ENCODE measurements at regions not wholly inside any gene's neighbourhood (a gene's known extent, or its start where the extent isn't known, plus 50 kb on each side); places are given as distances from the start of the nearest gene placed in this dataset.

GRCh38 chr2:64379186-64379585 lies 74.8 kb upstream of the LGALSL start:
- Histone ChIP-seq H3K4me2 (ENCODE audit: low read length, poor library complexity, severe bottlenecking) (no peak overlapping the region), H3K27ac (ENCODE audit: low read length, poor library complexity, severe bottlenecking) (no peak overlapping the region), H3K27me3 (ENCODE audit: control insufficient read depth in 1 of 2, insufficient read depth in 1 of 2, low read length in 2 of 2) (peaks cover 21 to 37% of the 10 kb centered on the region in 2 experiments), H2BK5ac (ENCODE audit: low read depth, low read length, poor library complexity, severe bottlenecking) (no peak overlapping the region), H3K9ac (ENCODE audit: low read length) (no peak overlapping the region), H3K79me1 (replicated peaks; ENCODE audit: low read length, poor library complexity, severe bottlenecking) (no peaks in the 10 kb centered on the region), H3K18ac (ENCODE audit: low read depth in 1 of 2, low read length in 2 of 2) (no peak overlapping the region), H3K4ac (ENCODE audit: low read depth in 1 of 2, low read length in 2 of 2) (no peak overlapping the region), H3K14ac (ENCODE audit: low read length in 2 of 2) (peak overlapping the region in 1 of 2 experiments; percentile 69), H2BK120ac (ENCODE audit: low read depth, low read length) (no peak overlapping the region), H2BK12ac (ENCODE audit: low read length in 2 of 2) (no peak overlapping the region), H3K36me3 (ENCODE audit: control insufficient read depth in 1 of 2, insufficient read depth in 2 of 2, low read depth in 1 of 2, low read length in 2 of 2) (no peaks in the 10 kb centered on the region), H3K23ac (ENCODE audit: low read length in 2 of 2) (no peak overlapping the region), H3K4me1 (ENCODE audit: control insufficient read depth, insufficient read depth, low read depth, low read length) (no peaks in the 10 kb centered on the region), H4K8ac (ENCODE audit: low read length) (no peak overlapping the region), H3K4me3 (ENCODE audit: insufficient read depth in 1 of 2, low read depth in 1 of 2, low read length in 2 of 2) (no peak overlapping the region), H2AK5ac (ENCODE audit: low read length, severe bottlenecking) (no peak overlapping the region), H4K91ac (ENCODE audit: low read length) (no peak overlapping the region), H2AFZ (ENCODE audit: low read depth, low read length) (no peak overlapping the region), H3K9me3 (ENCODE audit: control insufficient read depth, low read length) (no peaks in the 10 kb centered on the region), H2BK15ac (ENCODE audit: low read depth, poor library complexity, severe bottlenecking) (no peak overlapping the region)
- WGBS: 96% methylated on average over 7 of the region's 7 CpGs
- no peak for DNase-seq

GRCh38 chr2:64380853-64381527 lies 73.0 kb upstream of the LGALSL start:
- no peak for DNase-seq
- 66% methylated on average over 4 of the region's 4 CpGs for WGBS
- no peak overlapping the region for H2BK12ac ChIP-seq (ENCODE audit: low read length in 2 of 2)

GRCh38 chr2:64383016-64383591 lies 70.9 kb upstream of the LGALSL start:
- no peak overlapping the region for H2BK5ac ChIP-seq (ENCODE audit: low read depth, low read length, poor library complexity, severe bottlenecking)
- no peaks in the 10 kb centered on the region for H3K9me3 ChIP-seq (ENCODE audit: control insufficient read depth, low read length)
- DNase-seq: no peak
- H2AK5ac ChIP-seq (ENCODE audit: low read length, severe bottlenecking): no peak overlapping the region
- no peak overlapping the region for H3K4me3 ChIP-seq (ENCODE audit: insufficient read depth in 1 of 2, low read depth in 1 of 2, low read length in 2 of 2)
- H4K91ac ChIP-seq (ENCODE audit: low read length): no peak overlapping the region
- no peak overlapping the region for H3K23ac ChIP-seq (ENCODE audit: low read length in 2 of 2)
- H3K4ac ChIP-seq (ENCODE audit: low read depth in 1 of 2, low read length in 2 of 2): no peak overlapping the region
- no peak overlapping the region for H3K9ac ChIP-seq (ENCODE audit: low read length)
- H3K27me3 ChIP-seq (ENCODE audit: control insufficient read depth in 1 of 2, insufficient read depth in 1 of 2, low read length in 2 of 2): peaks cover 22 to 23% of the 10 kb centered on the region in 2 experiments
- no peak overlapping the region for H2BK120ac ChIP-seq (ENCODE audit: low read depth, low read length)
- 96% methylated on average over 5 of the region's 5 CpGs for WGBS
- no peak overlapping the region for H2BK15ac ChIP-seq (ENCODE audit: low read depth, poor library complexity, severe bottlenecking)
- no peak overlapping the region for H4K8ac ChIP-seq (ENCODE audit: low read length)
- H3K14ac ChIP-seq (ENCODE audit: low read length in 2 of 2): no peak overlapping the region
- no peak overlapping the region for H2AFZ ChIP-seq (ENCODE audit: low read depth, low read length)
- H3K27ac ChIP-seq (ENCODE audit: low read length, poor library complexity, severe bottlenecking): no peak overlapping the region
- H2BK12ac ChIP-seq (ENCODE audit: low read length in 2 of 2): no peak overlapping the region
- H3K18ac ChIP-seq (ENCODE audit: low read depth in 1 of 2, low read length in 2 of 2): no peak overlapping the region
- H3K79me1 ChIP-seq (replicated peaks; ENCODE audit: low read length, poor library complexity, severe bottlenecking): no peaks in the 10 kb centered on the region
- H3K4me2 ChIP-seq (ENCODE audit: low read length, poor library complexity, severe bottlenecking): no peak overlapping the region
- no peaks in the 10 kb centered on the region for H3K4me1 ChIP-seq (ENCODE audit: control insufficient read depth, insufficient read depth, low read depth, low read length)
- no peaks in the 10 kb centered on the region for H3K36me3 ChIP-seq (ENCODE audit: control insufficient read depth in 1 of 2, insufficient read depth in 2 of 2, low read depth in 1 of 2, low read length in 2 of 2)

More at GRCh38 chr2:64380853-64381527, 73.0 kb upstream of the LGALSL start:
- no peak overlapping the region for H2AFZ ChIP-seq (ENCODE audit: low read depth, low read length)
- no peaks in the 10 kb centered on the region for H3K4me1 ChIP-seq (ENCODE audit: control insufficient read depth, insufficient read depth, low read depth, low read length)
- H3K27me3 ChIP-seq (ENCODE audit: control insufficient read depth in 1 of 2, insufficient read depth in 1 of 2, low read length in 2 of 2): peaks cover 19 to 26% of the 10 kb centered on the region in 2 experiments
- no peaks in the 10 kb centered on the region for H3K36me3 ChIP-seq (ENCODE audit: control insufficient read depth in 1 of 2, insufficient read depth in 2 of 2, low read depth in 1 of 2, low read length in 2 of 2)
- no peaks in the 10 kb centered on the region for H3K79me1 ChIP-seq (replicated peaks; ENCODE audit: low read length, poor library complexity, severe bottlenecking)
- H3K14ac ChIP-seq (ENCODE audit: low read length in 2 of 2): no peak overlapping the region
- no peak overlapping the region for H3K27ac ChIP-seq (ENCODE audit: low read length, poor library complexity, severe bottlenecking)
- H3K4me3 ChIP-seq (ENCODE audit: insufficient read depth in 1 of 2, low read depth in 1 of 2, low read length in 2 of 2): no peak overlapping the region
- H3K9me3 ChIP-seq (ENCODE audit: control insufficient read depth, low read length): no peaks in the 10 kb centered on the region
- H3K4me2 ChIP-seq (ENCODE audit: low read length, poor library complexity, severe bottlenecking): no peak overlapping the region
- H2BK5ac ChIP-seq (ENCODE audit: low read depth, low read length, poor library complexity, severe bottlenecking): no peak overlapping the region
- H3K18ac ChIP-seq (ENCODE audit: low read depth in 1 of 2, low read length in 2 of 2): no peak overlapping the region
- no peak overlapping the region for H3K4ac ChIP-seq (ENCODE audit: low read depth in 1 of 2, low read length in 2 of 2)
- no peak overlapping the region for H3K23ac ChIP-seq (ENCODE audit: low read length in 2 of 2)
- no peak overlapping the region for H2AK5ac ChIP-seq (ENCODE audit: low read length, severe bottlenecking)
- H2BK120ac ChIP-seq (ENCODE audit: low read depth, low read length): no peak overlapping the region
- no peak overlapping the region for H2BK15ac ChIP-seq (ENCODE audit: low read depth, poor library complexity, severe bottlenecking)
- H4K91ac ChIP-seq (ENCODE audit: low read length): no peak overlapping the region
- no peak overlapping the region for H3K9ac ChIP-seq (ENCODE audit: low read length)
- H4K8ac ChIP-seq (ENCODE audit: low read length): no peak overlapping the region

GRCh38 chr2:64383881-64384280 lies 70.1 kb upstream of the LGALSL start:
- Histone ChIP-seq H2BK120ac (ENCODE audit: low read depth, low read length) (no peak overlapping the region), H3K14ac (ENCODE audit: low read length in 2 of 2) (no peak overlapping the region), H3K18ac (ENCODE audit: low read depth in 1 of 2, low read length in 2 of 2) (no peak overlapping the region), H3K27ac (ENCODE audit: low read length, poor library complexity, severe bottlenecking) (no peak overlapping the region), H3K4me3 (ENCODE audit: insufficient read depth in 1 of 2, low read depth in 1 of 2, low read length in 2 of 2) (no peak overlapping the region), H2BK5ac (ENCODE audit: low read depth, low read length, poor library complexity, severe bottlenecking) (no peak overlapping the region), H3K79me1 (replicated peaks; ENCODE audit: low read length, poor library complexity, severe bottlenecking) (no peaks in the 10 kb centered on the region), H3K4me1 (ENCODE audit: control insufficient read depth, insufficient read depth, low read depth, low read length) (no peaks in the 10 kb centered on the region), H3K9me3 (ENCODE audit: control insufficient read depth, low read length) (no peaks in the 10 kb centered on the region), H2BK12ac (ENCODE audit: low read length in 2 of 2) (no peak overlapping the region), H3K23ac (ENCODE audit: low read length in 2 of 2) (no peak overlapping the region), H4K91ac (ENCODE audit: low read length) (no peak overlapping the region), H2AFZ (ENCODE audit: low read depth, low read length) (no peak overlapping the region), H2BK15ac (ENCODE audit: low read depth, poor library complexity, severe bottlenecking) (no peak overlapping the region), H3K9ac (ENCODE audit: low read length) (no peak overlapping the region), H3K27me3 (ENCODE audit: control insufficient read depth in 1 of 2, insufficient read depth in 1 of 2, low read length in 2 of 2) (peaks cover 22 to 23% of the 10 kb centered on the region in 2 experiments), H3K4ac (ENCODE audit: low read depth in 1 of 2, low read length in 2 of 2) (no peak overlapping the region), H2AK5ac (ENCODE audit: low read length, severe bottlenecking) (no peak overlapping the region), H3K36me3 (ENCODE audit: control insufficient read depth in 1 of 2, insufficient read depth in 2 of 2, low read depth in 1 of 2, low read length in 2 of 2) (no peaks in the 10 kb centered on the region), H4K8ac (ENCODE audit: low read length) (no peak overlapping the region), H3K4me2 (ENCODE audit: low read length, poor library complexity, severe bottlenecking) (no peak overlapping the region)
- WGBS: 80% methylated on average over 1 of the region's 3 CpGs
- no peak for DNase-seq
